Kidney epithelial cell (primary cell): ENCODE measurements at regions not wholly inside any gene's neighbourhood (a gene's known extent, or its start where the extent isn't known, plus 50 kb on each side); places are given as distances from the start of the nearest gene placed in this dataset.

Experiments
- DNase-seq: peaks from one replicate; pipeline ENCODE4 v3.0.0-alpha.2; 2010; ENCODE audit warnings: low read depth
- H3K27me3 ChIP-seq: 2 replicates; pipeline ENCODE4 v1.6.0; 2011; ENCODE audit warnings: low read length; ENCODE audit not compliant: control insufficient read depth, insufficient read depth
- H3K36me3 ChIP-seq: 2 replicates; pipeline ENCODE4 v1.5.1; 2011; ENCODE audit warnings: low read length; ENCODE audit not compliant: control insufficient read depth, insufficient read depth
- H3K4me3 ChIP-seq: 2 replicates; pipeline ENCODE4 v1.5.1; 2011; ENCODE audit warnings: low read depth, mild to moderate bottlenecking, control low read depth, low read length
- CTCF ChIP-seq: IDR thresholded peaks from 2 replicates; pipeline ENCODE4 v1.5.1; 2011; ENCODE audit warnings: mild to moderate bottlenecking, moderate library complexity, low read length, control low read depth, inconsistent platforms; ENCODE audit not compliant: insufficient read depth, poor library complexity, severe bottlenecking

GRCh38 chr4:104901961-104902605 lies 244.6 kb upstream of the TET2 start:
- Histone ChIP-seq H3K4me3 (no peak overlapping the region), H3K27me3 (no peaks in the 10 kb centered on the region), H3K36me3 (no peaks in the 10 kb centered on the region)
- no peak for DNase-seq
- no peak for TF ChIP-seq CTCF

DNA sequence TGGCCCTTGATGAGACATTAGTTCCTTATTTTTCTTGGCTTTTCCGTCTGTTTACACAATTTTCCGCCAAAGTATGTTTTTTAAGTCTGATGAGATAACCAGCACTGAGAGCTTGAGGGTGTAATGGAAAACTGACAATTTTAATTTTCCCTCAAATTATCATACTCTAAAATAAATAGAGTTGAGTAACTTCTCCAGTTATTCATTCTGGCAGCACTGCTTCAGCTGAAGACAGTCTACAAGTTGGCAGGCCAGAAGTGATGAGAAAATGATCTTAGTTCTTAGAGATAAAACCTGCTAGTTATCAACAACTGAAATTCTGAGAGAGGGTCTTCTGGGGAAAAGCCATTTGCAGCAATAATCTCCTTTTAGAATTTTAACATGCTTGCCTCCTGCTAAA lies 241.6 kb upstream of the TET2 start:
- no peaks in the 10 kb centered on the region for H3K36me3 ChIP-seq
- no peaks in the 10 kb centered on the region for H3K27me3 ChIP-seq
- DNase-seq, result no peak
- H3K4me3 ChIP-seq, result no peak overlapping the region
- no peak for TF ChIP-seq CTCF

GRCh38 chr4:104905546-104905945 lies 241.1 kb upstream of the TET2 start:
- no peaks in the 10 kb centered on the region for H3K36me3 ChIP-seq
- H3K27me3 ChIP-seq, result no peaks in the 10 kb centered on the region
- TF ChIP-seq CTCF, result no peak
- H3K4me3 ChIP-seq, result no peak overlapping the region
- DNase-seq, result no peak

DNA sequence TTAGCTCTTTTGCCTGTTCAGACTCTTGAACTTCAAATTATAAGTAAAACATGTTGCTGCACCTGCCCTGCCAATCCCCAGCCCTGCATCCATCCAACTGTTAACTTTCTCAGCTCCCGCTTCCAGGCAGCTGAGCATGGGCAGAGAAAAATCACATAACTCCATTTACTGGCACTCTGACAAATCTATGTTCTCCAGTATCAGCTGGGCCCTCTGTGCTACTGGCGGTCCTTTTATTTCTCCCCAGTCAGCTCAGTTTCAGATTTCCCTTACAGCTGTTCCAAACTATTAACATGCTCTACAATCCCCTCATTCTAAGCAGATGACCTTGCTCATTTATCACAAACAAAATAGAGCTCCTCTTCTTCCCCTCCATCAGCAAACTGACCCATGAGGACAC lies 240.4 kb upstream of the TET2 start:
- Histone ChIP-seq H3K4me3 (no peak overlapping the region), H3K36me3 (no peaks in the 10 kb centered on the region), H3K27me3 (no peaks in the 10 kb centered on the region)
- TF ChIP-seq CTCF, result no peak
- DNase-seq, result no peak

DNA sequence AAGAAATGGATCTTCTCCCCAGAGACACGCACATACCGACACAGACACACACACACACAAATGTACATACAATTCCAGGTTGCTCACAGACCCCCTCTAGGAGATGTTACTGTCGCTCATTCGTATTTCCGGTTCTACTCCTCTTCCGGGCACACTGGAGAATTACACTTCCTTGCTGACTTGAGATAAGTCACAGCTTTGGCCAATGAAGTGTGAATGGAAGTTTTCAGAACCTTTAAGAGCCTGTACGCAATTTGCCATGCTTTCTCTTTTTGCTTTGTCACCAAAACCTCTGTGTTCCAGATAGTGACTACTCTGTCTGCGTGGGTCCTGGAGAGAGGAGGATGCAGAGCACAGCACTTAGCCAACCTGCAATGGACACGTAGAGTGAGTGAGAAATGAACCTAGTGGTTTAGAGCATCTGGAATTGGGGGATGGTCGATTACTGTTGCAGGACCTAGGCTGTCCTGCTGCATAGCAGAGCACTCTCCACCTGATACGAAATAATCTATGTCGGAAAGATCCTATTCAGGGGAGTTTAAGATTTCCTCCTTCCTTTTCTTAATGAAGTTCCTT lies 239.5 kb upstream of the TET2 start:
- no peak for TF ChIP-seq CTCF
- no peaks in the 10 kb centered on the region for H3K27me3 ChIP-seq
- no peak for DNase-seq
- no peaks in the 10 kb centered on the region for H3K36me3 ChIP-seq
- no peak overlapping the region for H3K4me3 ChIP-seq

DNA sequence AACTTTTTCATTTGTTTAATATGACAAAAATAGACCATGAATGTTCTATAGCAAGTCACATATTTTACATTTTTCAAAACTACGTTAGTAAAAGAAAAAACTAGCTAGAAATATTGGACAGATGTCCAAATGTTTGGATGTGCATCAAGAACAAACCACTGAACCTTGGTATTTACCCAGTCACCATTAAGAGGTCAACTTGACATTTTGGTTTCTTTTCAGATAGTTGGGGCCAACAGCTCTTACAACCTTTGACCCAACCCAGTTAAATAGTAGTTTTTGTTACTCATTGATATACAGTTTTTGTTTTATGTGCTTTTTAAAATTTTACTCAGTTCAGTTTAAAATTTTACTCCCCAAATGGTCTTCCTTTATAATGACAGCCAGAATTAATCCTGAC lies 238.7 kb upstream of the TET2 start:
- TF ChIP-seq CTCF, result no peak
- DNase-seq, result no peak
- no peak overlapping the region for H3K4me3 ChIP-seq
- no peaks in the 10 kb centered on the region for H3K27me3 ChIP-seq
- no peaks in the 10 kb centered on the region for H3K36me3 ChIP-seq
